ENCODE measurements at regions not wholly inside any gene's neighbourhood (a gene's known extent, or its start where the extent isn't known, plus 50 kb on each side); places are given as distances from the start of the nearest gene placed in this dataset.

GRCh38 chr1:24990136-24990535 lies 60.1 kb upstream of the RUNX3 start:
- ATAC-seq (no peak), DNase-seq (ENCODE audit: low spot score) (no peak), FAIRE-seq (no peak)
- no TSS peak for BruUV-seq (replicated peaks)
- H3K4me3 ChIP-seq (replicated peaks in 1 of 3; ENCODE audit: insufficient read depth in 1 of 3, low read depth in 2 of 3, low read length in 3 of 3) = no peak overlapping the region
- no peak overlapping the region for H3K27ac ChIP-seq (ENCODE audit: extremely low read length, insufficient read depth, low read length)
- H3K4me1 ChIP-seq (ENCODE audit: insufficient read depth, low read length) = no peaks in the 10 kb centered on the region
- POLR2A ChIA-PET = no interaction called here
- 49% methylated on average over 12 of the region's 13 CpGs for WGBS (ENCODE audit: low lambda C conversion rate)
- no peak overlapping the region for H3K4me2 ChIP-seq (ENCODE audit: low read depth, low read length)
- H3K36me3 ChIP-seq (replicated peaks in 1 of 2; ENCODE audit: control insufficient read depth in 1 of 2, insufficient read depth in 2 of 2, low read length in 2 of 2) = no peaks in the 10 kb centered on the region
- H2AFZ ChIP-seq (ENCODE audit: low read length) = no peak overlapping the region
- peaks cover 2 to 54% of the 10 kb centered on the region in 2 experiments; a peak in 3 of 5 replicates for H3K27me3 ChIP-seq (ENCODE audit: control insufficient read depth in 1 of 2, insufficient read depth in 2 of 2, low read length in 2 of 2)
- H3K9ac ChIP-seq (ENCODE audit: insufficient read depth, low read depth, low read length) = no peak overlapping the region
- intact Hi-C loops (cut with micrococcal nuclease; ENCODE audit: unreplicated experiment) (no loop called here), in situ Hi-C loops (cut with HindIII; ENCODE audit: extremely low pct_ligation_motif_present, low pct_unique_long_range_greater_than_20kb) (no loop called here)
- no peaks in the 10 kb centered on the region for H3K9me3 ChIP-seq (ENCODE audit: low read length)
- TF ChIP-seq NPAS2 (CRISPR knock-in tag; IDR thresholded peaks at IDR 0.05; ENCODE audit: borderline replicate concordance) (no peak), ZNF691 (CRISPR knock-in tag; IDR thresholded peaks at IDR 0.05; ENCODE audit: borderline replicate concordance, low read depth) (no peak), ZNF124 (CRISPR knock-in tag; IDR thresholded peaks at IDR 0.05) (no peak), NKX3-1 (CRISPR knock-in tag; IDR thresholded peaks at IDR 0.05) (no peak), CENPT (CRISPR knock-in tag; IDR thresholded peaks at IDR 0.05; ENCODE audit: low read depth) (no peak), SALL1 (CRISPR knock-in tag; IDR thresholded peaks at IDR 0.05) (no peak), ZSCAN21 (CRISPR knock-in tag; IDR thresholded peaks at IDR 0.05; ENCODE audit: borderline replicate concordance) (no peak), ZBTB25 (CRISPR knock-in tag; IDR thresholded peaks at IDR 0.05) (no peak), ZNF263 (CRISPR knock-in tag; IDR thresholded peaks at IDR 0.05) (no peak), ZNF260 (CRISPR knock-in tag; IDR thresholded peaks at IDR 0.05; ENCODE audit: borderline replicate concordance, low read depth) (no peak), ZBTB43 (CRISPR knock-in tag; conservative IDR thresholded peaks at IDR 0.05) (no peak), ZNF550 (CRISPR knock-in tag; IDR thresholded peaks at IDR 0.05; ENCODE audit: borderline replicate concordance) (no peak), ATF6 (CRISPR knock-in tag; conservative IDR thresholded peaks at IDR 0.05) (no peak), TEAD2 (CRISPR knock-in tag; IDR thresholded peaks at IDR 0.05) (no peak), ZNF234 (CRISPR knock-in tag; conservative IDR thresholded peaks at IDR 0.05) (no peak), ZNF12 (CRISPR knock-in tag; IDR thresholded peaks at IDR 0.05) (no peak)
- H4K20me1 ChIP-seq (ENCODE audit: insufficient read depth, low read length) = no peaks in the 10 kb centered on the region
- CTCF ChIA-PET (ENCODE audit: low intra/inter-chr PET ratio, low total read pairs) = no interaction called here
- H3K79me2 ChIP-seq (ENCODE audit: insufficient read depth, low read length) = no peaks in the 10 kb centered on the region

All from HepG2 (cell line).